Mesothelial cell of epicardium (in vitro differentiated cells): ENCODE measurements at regions not wholly inside any gene's neighbourhood (a gene's known extent, or its start where the extent isn't known, plus 50 kb on each side); places are given as distances from the start of the nearest gene placed in this dataset.

Experiments used
- DNase-seq, 2 experiments: peaks; one replicate each; pipeline ENCODE4 v3.0.0; 2021; ENCODE audit warnings: low spot score in 2 of 2; ENCODE audit not compliant: unreplicated experiment in 2 of 2
- H3K27ac Mint-ChIP-seq: 2 replicates; pipeline ENCODE4 v1.8.0; 2021; ENCODE audit warnings: mixed read lengths
- H3K27me3 Mint-ChIP-seq: 2 replicates; pipeline ENCODE4 v1.8.0; 2021; ENCODE audit warnings: low read depth, mixed read lengths
- H3K36me3 Mint-ChIP-seq: 2 replicates; pipeline ENCODE4 v1.8.0; 2021; ENCODE audit warnings: mixed read lengths
- H3K4me1 Mint-ChIP-seq: 2 replicates; pipeline ENCODE4 v1.8.0; 2021; ENCODE audit warnings: mixed read lengths
- H3K4me3 Mint-ChIP-seq: 2 replicates; pipeline ENCODE4 v1.8.0; 2021; ENCODE audit warnings: mild to moderate bottlenecking, moderate library complexity, mixed read lengths
- H3K9me3 Mint-ChIP-seq: 2 replicates; pipeline ENCODE4 v1.8.0; 2021; ENCODE audit warnings: mixed read lengths
- CTCF ChIP-seq: fragments of 200-600 bp; sonication (generic); IDR thresholded peaks from one replicate; pipeline ENCODE4 v1.5.0; 2021; ENCODE audit warnings: antibody characterized with exemption; ENCODE audit not compliant: unreplicated experiment

GRCh38 chr2:235384624-235385023 lies 109.2 kb upstream of the AGAP1 start:
- no peaks in the 10 kb centered on the region for H3K4me1 Mint-ChIP-seq
- no peaks in the 10 kb centered on the region for H3K36me3 Mint-ChIP-seq
- H3K4me3 Mint-ChIP-seq = no peak overlapping the region
- peaks cover 3% of the 10 kb centered on the region for H3K9me3 Mint-ChIP-seq
- no peak overlapping the region for H3K27ac Mint-ChIP-seq
- no peak for TF ChIP-seq CTCF
- no peaks in the 10 kb centered on the region for H3K27me3 Mint-ChIP-seq
- DNase-seq = no peak

- Mint-ChIP-seq H3K9me3 (peaks cover 8% of the 10 kb centered on the region), H3K36me3 (no peaks in the 10 kb centered on the region), H3K4me1 (no peaks in the 10 kb centered on the region), H3K4me3 (no peak overlapping the region), H3K27me3 (no peaks in the 10 kb centered on the region), H3K27ac (no peak overlapping the region)
- no peak for DNase-seq
- TF ChIP-seq CTCF = no peak
These were observed 104.2 kb upstream of the AGAP1 start for GRCh38 chr2:235389626-235390025.

GRCh38 chr2:235390108-235390815 lies 103.6 kb upstream of the AGAP1 start:
- Mint-ChIP-seq H3K36me3 (no peaks in the 10 kb centered on the region), H3K27me3 (no peaks in the 10 kb centered on the region), H3K27ac (no peak overlapping the region), H3K9me3 (peaks cover 10% of the 10 kb centered on the region), H3K4me1 (no peaks in the 10 kb centered on the region), H3K4me3 (no peak overlapping the region)
- DNase-seq = no peak
- no peak for TF ChIP-seq CTCF

GRCh38 chr2:235390816-235391194 lies 103.0 kb upstream of the AGAP1 start:
- H3K36me3 Mint-ChIP-seq = no peaks in the 10 kb centered on the region
- H3K4me3 Mint-ChIP-seq = no peak overlapping the region
- H3K4me1 Mint-ChIP-seq = no peaks in the 10 kb centered on the region
- H3K27me3 Mint-ChIP-seq = no peaks in the 10 kb centered on the region
- TF ChIP-seq CTCF = no peak
- no peak for DNase-seq
- H3K9me3 Mint-ChIP-seq = peaks cover 10% of the 10 kb centered on the region
- H3K27ac Mint-ChIP-seq = no peak overlapping the region

- Mint-ChIP-seq H3K27ac (no peak overlapping the region), H3K36me3 (no peaks in the 10 kb centered on the region), H3K27me3 (no peaks in the 10 kb centered on the region), H3K9me3 (peaks cover 10% of the 10 kb centered on the region), H3K4me1 (no peaks in the 10 kb centered on the region), H3K4me3 (no peak overlapping the region)
- no peak for DNase-seq
- TF ChIP-seq CTCF = no peak
These were observed 101.8 kb upstream of the AGAP1 start for GRCh38 chr2:235391921-235392615.
